ENCODE measurements at regions not wholly inside any gene's neighbourhood (a gene's known extent, or its start where the extent isn't known, plus 50 kb on each side); places are given as distances from the start of the nearest gene placed in this dataset.

DNA sequence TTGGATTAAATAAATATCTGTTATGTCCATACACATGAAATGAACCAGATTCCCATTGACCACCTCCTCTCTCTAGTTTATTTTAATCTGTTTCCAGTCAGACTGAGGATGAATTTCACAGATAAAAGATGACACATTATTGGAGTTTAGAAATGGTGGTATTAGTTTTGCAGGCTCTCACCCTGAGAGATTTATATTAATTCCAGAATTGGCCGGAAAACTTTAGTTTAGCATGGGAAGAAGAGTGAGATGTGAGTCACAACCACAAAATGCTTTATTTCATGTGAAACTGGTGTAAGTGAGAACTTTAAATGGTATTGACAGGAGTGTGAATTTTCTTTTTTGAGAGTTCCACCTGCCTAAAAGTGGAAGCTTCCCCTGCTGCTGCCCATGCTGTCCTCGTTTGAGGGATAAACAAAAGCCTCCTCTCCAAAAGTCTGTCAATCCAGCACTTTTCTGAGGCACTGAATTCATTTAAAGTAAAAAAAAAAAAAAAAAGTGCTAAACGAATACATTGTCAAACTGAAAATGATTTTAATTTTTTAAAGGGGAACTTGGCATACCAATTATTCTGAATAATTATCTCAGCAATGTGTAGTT lies 65.1 kb upstream of the EPHA3 start:
- POLR2A ChIA-PET: no interaction called here
- Histone ChIP-seq H3K4me1 (no peaks in the 10 kb centered on the region), H3K4me2 (no peak overlapping the region), H3K4me3 (no peak overlapping the region), H3K27ac (no peak overlapping the region), H3K9me3 (no peaks in the 10 kb centered on the region)
- CTCF ChIA-PET: no interaction called here
- FAIRE-seq (no peak), ATAC-seq (no peak), DNase-seq (ENCODE audit: low read depth in 1 of 2, low spot score in 1 of 2) (no peak)
- no peak for TF ChIP-seq RCOR1 (IDR thresholded peaks at IDR 0.05; ENCODE audit: low read depth, low read length)
- TF ChIP-seq FOSL2 (IDR thresholded peaks at IDR 0.05): no peak
- TF ChIP-seq FOSL2 (CRISPR knock-in tag; IDR thresholded peaks at IDR 0.05): no peak
- TF ChIP-seq EP300 (IDR thresholded peaks at IDR 0.05): no peak
- TF ChIP-seq SREBF2 (IDR thresholded peaks at IDR 0.05): no peak
- TF ChIP-seq, protein P1, sequence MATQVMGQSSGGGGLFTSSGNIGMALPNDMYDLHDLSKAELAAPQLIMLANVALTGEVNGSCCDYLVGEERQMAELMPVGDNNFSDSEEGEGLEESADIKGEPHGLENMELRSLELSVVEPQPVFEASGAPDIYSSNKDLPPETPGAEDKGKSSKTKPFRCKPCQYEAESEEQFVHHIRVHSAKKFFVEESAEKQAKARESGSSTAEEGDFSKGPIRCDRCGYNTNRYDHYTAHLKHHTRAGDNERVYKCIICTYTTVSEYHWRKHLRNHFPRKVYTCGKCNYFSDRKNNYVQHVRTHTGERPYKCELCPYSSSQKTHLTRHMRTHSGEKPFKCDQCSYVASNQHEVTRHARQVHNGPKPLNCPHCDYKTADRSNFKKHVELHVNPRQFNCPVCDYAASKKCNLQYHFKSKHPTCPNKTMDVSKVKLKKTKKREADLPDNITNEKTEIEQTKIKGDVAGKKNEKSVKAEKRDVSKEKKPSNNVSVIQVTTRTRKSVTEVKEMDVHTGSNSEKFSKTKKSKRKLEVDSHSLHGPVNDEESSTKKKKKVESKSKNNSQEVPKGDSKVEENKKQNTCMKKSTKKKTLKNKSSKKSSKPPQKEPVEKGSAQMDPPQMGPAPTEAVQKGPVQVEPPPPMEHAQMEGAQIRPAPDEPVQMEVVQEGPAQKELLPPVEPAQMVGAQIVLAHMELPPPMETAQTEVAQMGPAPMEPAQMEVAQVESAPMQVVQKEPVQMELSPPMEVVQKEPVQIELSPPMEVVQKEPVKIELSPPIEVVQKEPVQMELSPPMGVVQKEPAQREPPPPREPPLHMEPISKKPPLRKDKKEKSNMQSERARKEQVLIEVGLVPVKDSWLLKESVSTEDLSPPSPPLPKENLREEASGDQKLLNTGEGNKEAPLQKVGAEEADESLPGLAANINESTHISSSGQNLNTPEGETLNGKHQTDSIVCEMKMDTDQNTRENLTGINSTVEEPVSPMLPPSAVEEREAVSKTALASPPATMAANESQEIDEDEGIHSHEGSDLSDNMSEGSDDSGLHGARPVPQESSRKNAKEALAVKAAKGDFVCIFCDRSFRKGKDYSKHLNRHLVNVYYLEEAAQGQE (IDR thresholded peaks at IDR 0.05): no peak
- TF ChIP-seq, protein P2, sequence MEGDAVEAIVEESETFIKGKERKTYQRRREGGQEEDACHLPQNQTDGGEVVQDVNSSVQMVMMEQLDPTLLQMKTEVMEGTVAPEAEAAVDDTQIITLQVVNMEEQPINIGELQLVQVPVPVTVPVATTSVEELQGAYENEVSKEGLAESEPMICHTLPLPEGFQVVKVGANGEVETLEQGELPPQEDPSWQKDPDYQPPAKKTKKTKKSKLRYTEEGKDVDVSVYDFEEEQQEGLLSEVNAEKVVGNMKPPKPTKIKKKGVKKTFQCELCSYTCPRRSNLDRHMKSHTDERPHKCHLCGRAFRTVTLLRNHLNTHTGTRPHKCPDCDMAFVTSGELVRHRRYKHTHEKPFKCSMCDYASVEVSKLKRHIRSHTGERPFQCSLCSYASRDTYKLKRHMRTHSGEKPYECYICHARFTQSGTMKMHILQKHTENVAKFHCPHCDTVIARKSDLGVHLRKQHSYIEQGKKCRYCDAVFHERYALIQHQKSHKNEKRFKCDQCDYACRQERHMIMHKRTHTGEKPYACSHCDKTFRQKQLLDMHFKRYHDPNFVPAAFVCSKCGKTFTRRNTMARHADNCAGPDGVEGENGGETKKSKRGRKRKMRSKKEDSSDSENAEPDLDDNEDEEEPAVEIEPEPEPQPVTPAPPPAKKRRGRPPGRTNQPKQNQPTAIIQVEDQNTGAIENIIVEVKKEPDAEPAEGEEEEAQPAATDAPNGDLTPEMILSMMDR (IDR thresholded peaks at IDR 0.05): no peak
- no peak for TF ChIP-seq NR3C1 (IDR thresholded peaks at IDR 0.05)
- no peak for TF ChIP-seq BHLHE40 (IDR thresholded peaks at IDR 0.05; ENCODE audit: low read depth, low read length)
- TF ChIP-seq, protein P3, sequence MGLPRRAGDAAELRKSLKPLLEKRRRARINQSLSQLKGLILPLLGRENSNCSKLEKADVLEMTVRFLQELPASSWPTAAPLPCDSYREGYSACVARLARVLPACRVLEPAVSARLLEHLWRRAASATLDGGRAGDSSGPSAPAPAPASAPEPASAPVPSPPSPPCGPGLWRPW (IDR thresholded peaks at IDR 0.05): no peak
- no peak for TF ChIP-seq RARB (CRISPR knock-in tag; IDR thresholded peaks at IDR 0.05)
- no peak for TF ChIP-seq HEYL (CRISPR knock-in tag; IDR thresholded peaks at IDR 0.05)
- no peak for TF ChIP-seq ZNF302 (CRISPR knock-in tag; IDR thresholded peaks at IDR 0.05)
- TF ChIP-seq CHD4 (IDR thresholded peaks at IDR 0.05; ENCODE audit: borderline replicate concordance): no peak
- no peak for TF ChIP-seq EHF (CRISPR knock-in tag; IDR thresholded peaks at IDR 0.05)
- 27% methylated on average over 3 of the region's 3 CpGs for WGBS (ENCODE audit: missing lambda C conversion rate)

DNA sequence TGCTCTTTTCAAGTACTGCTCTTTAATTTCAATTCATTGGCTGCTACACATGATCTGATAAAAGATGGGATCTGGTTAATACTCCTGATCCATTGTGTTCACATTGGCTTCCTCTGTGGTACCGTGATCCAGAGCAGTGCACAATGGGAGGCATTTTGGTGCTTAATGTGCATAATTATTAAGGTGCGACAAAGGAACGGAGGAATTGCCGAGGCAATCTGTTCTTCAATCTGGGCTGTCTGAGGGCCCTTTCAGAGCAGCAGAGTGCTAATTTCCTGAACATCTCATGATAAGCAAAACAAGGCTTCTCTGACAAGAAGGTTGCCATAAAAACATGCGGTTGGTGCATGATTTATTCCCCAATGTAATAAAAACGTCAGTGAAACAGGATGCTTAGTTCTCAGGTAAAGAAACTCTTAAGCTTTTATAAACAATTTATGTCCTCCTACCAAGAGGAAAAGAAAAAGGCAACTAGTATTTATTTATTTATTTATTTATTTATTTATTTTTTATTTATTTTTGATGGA lies 64.0 kb upstream of the EPHA3 start:
- Histone ChIP-seq H3K4me3 (no peak overlapping the region), H3K9me3 (no peaks in the 10 kb centered on the region), H3K27ac (no peak overlapping the region), H3K4me2 (no peak overlapping the region), H3K4me1 (no peaks in the 10 kb centered on the region)
- WGBS (ENCODE audit: missing lambda C conversion rate): 40% methylated on average over 6 of the region's 6 CpGs
- ChIA-PET POLR2A (no interaction called here), CTCF (no interaction called here)
- DNase-seq (ENCODE audit: low read depth in 1 of 2, low spot score in 1 of 2): no peak
- FAIRE-seq: no peak
- TF ChIP-seq GATA3 (IDR thresholded peaks at IDR 0.05; ENCODE audit: borderline replicate concordance) (no peak), RFX5 (IDR thresholded peaks at IDR 0.05) (no peak), MAZ (IDR thresholded peaks at IDR 0.05; ENCODE audit: borderline replicate concordance, low read depth, low read length) (no peak), ESRRA (IDR thresholded peaks at IDR 0.05; ENCODE audit: borderline replicate concordance, low read length) (no peak), HOXB5 (CRISPR knock-in tag; IDR thresholded peaks at IDR 0.05) (no peak), HEYL (CRISPR knock-in tag; IDR thresholded peaks at IDR 0.05) (no peak), RARB (CRISPR knock-in tag; IDR thresholded peaks at IDR 0.05) (no peak), EHMT2 (IDR thresholded peaks at IDR 0.05; ENCODE audit: low read depth) (no peak), EP300 (IDR thresholded peaks at IDR 0.05) (no peak), NR3C1 (IDR thresholded peaks at IDR 0.05) (no peak)
- TF ChIP-seq, protein P4, sequence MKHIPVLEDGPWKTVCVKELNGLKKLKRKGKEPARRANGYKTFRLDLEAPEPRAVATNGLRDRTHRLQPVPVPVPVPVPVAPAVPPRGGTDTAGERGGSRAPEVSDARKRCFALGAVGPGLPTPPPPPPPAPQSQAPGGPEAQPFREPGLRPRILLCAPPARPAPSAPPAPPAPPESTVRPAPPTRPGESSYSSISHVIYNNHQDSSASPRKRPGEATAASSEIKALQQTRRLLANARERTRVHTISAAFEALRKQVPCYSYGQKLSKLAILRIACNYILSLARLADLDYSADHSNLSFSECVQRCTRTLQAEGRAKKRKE (CRISPR knock-in tag; IDR thresholded peaks at IDR 0.05; ENCODE audit: low read depth): no peak
- TF ChIP-seq, protein P5, sequence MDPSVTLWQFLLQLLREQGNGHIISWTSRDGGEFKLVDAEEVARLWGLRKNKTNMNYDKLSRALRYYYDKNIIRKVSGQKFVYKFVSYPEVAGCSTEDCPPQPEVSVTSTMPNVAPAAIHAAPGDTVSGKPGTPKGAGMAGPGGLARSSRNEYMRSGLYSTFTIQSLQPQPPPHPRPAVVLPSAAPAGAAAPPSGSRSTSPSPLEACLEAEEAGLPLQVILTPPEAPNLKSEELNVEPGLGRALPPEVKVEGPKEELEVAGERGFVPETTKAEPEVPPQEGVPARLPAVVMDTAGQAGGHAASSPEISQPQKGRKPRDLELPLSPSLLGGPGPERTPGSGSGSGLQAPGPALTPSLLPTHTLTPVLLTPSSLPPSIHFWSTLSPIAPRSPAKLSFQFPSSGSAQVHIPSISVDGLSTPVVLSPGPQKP (IDR thresholded peaks at IDR 0.05; ENCODE audit: low read depth, low read length): no peak
- TF ChIP-seq, protein P6, sequence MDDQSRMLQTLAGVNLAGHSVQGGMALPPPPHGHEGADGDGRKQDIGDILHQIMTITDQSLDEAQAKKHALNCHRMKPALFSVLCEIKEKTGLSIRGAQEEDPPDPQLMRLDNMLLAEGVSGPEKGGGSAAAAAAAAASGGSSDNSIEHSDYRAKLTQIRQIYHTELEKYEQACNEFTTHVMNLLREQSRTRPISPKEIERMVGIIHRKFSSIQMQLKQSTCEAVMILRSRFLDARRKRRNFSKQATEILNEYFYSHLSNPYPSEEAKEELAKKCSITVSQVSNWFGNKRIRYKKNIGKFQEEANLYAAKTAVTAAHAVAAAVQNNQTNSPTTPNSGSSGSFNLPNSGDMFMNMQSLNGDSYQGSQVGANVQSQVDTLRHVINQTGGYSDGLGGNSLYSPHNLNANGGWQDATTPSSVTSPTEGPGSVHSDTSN (IDR thresholded peaks at IDR 0.05): no peak
- TF ChIP-seq, protein P7, sequence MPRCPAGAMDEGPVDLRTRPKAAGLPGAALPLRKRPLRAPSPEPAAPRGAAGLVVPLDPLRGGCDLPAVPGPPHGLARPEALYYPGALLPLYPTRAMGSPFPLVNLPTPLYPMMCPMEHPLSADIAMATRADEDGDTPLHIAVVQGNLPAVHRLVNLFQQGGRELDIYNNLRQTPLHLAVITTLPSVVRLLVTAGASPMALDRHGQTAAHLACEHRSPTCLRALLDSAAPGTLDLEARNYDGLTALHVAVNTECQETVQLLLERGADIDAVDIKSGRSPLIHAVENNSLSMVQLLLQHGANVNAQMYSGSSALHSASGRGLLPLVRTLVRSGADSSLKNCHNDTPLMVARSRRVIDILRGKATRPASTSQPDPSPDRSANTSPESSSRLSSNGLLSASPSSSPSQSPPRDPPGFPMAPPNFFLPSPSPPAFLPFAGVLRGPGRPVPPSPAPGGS (IDR thresholded peaks at IDR 0.05): no peak
- TF ChIP-seq, protein P8, sequence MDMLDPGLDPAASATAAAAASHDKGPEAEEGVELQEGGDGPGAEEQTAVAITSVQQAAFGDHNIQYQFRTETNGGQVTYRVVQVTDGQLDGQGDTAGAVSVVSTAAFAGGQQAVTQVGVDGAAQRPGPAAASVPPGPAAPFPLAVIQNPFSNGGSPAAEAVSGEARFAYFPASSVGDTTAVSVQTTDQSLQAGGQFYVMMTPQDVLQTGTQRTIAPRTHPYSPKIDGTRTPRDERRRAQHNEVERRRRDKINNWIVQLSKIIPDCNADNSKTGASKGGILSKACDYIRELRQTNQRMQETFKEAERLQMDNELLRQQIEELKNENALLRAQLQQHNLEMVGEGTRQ (IDR thresholded peaks at IDR 0.05): no peak
- ATAC-seq: no peak
